ENCODE measurements at regions not wholly inside any gene's neighbourhood (a gene's known extent, or its start where the extent isn't known, plus 50 kb on each side); places are given as distances from the start of the nearest gene placed in this dataset.
A peak's percentile ranks its signal among the peaks of the same experiment; 100 is the strongest.

- intact Hi-C loops (cut with DNase I) = no loop called here
- no peak for DNase-seq
These were observed 205.7 kb upstream of the TET2 start for GRCh38 chr4:104940927-104941326.

GRCh38 chr4:104941661-104942062, 205.0 kb upstream of the TET2 start:
- intact Hi-C loops (cut with DNase I) = no loop called here

GRCh38 chr4:104942990-104943743, 203.5 kb upstream of the TET2 start:
- intact Hi-C loops (cut with DNase I) = no loop called here
- DNase-seq = no peak

More at GRCh38 chr4:104941661-104942062, 205.0 kb upstream of the TET2 start:
- no peak for DNase-seq

GRCh38 chr4:104944596-104944995, 202.1 kb upstream of the TET2 start:
- DNase-seq = no peak
- intact Hi-C loops (cut with DNase I) = no loop called here

GRCh38 chr4:104964410-104965175, 182.1 kb upstream of the TET2 start:
- intact Hi-C loops (cut with DNase I) = no loop called here
- DNase-seq = no peak

- DNase-seq = no peak
- intact Hi-C loops (cut with DNase I) = no loop called here
These were observed 180.2 kb upstream of the TET2 start for GRCh38 chr4:104966349-104967033.

GRCh38 chr4:104967034-104967401, 179.7 kb upstream of the TET2 start:
- intact Hi-C loops (cut with DNase I) = no loop called here
- DNase-seq = no peak

GRCh38 chr4:104969394-104970082, 177.1 kb upstream of the TET2 start:
- no peak for DNase-seq
- intact Hi-C loops (cut with DNase I) = no loop called here

GRCh38 chr4:104971462-104971861, 175.2 kb upstream of the TET2 start:
- DNase-seq = no peak
- intact Hi-C loops (cut with DNase I) = no loop called here

GRCh38 chr4:104973708-104974107, 173.0 kb upstream of the TET2 start:
- intact Hi-C loops (cut with DNase I) = no loop called here
- DNase-seq = no peak

GRCh38 chr4:104975617-104976016, 171.1 kb upstream of the TET2 start:
- intact Hi-C loops (cut with DNase I) = no loop called here
- DNase-seq = peak in 2 of 10 donors; percentile 35 to 69

- DNase-seq = no peak
- intact Hi-C loops (cut with DNase I) = no loop called here
These were observed 170.4 kb upstream of the TET2 start for GRCh38 chr4:104976262-104976661.

GRCh38 chr4:104979083-104979760, 167.5 kb upstream of the TET2 start:
- intact Hi-C loops (cut with DNase I) = no loop called here
- no peak for DNase-seq

GRCh38 chr4:104983615-104984179, 163.0 kb upstream of the TET2 start:
- intact Hi-C loops (cut with DNase I) = no loop called here
- DNase-seq = no peak

GRCh38 chr4:104986306-104986705, 160.4 kb upstream of the TET2 start:
- DNase-seq = no peak
- intact Hi-C loops (cut with DNase I) = no loop called here

GRCh38 chr4:104989371-104989770, 157.3 kb upstream of the TET2 start:
- intact Hi-C loops (cut with DNase I) = no loop called here
- DNase-seq = no peak

- intact Hi-C loops (cut with DNase I) = no loop called here
- peak in 1 of 10 donors; percentile 70 for DNase-seq
These were observed 144.4 kb upstream of the TET2 start for GRCh38 chr4:105002278-105002677.

- no peak for DNase-seq
- intact Hi-C loops (cut with DNase I) = no loop called here
These were observed 132.4 kb upstream of the TET2 start for GRCh38 chr4:105014234-105014633.

- intact Hi-C loops (cut with DNase I) = no loop called here
These were observed 132.0 kb upstream of the TET2 start for GRCh38 chr4:105014635-105015034.

GRCh38 chr4:105015750-105016149, 130.9 kb upstream of the TET2 start:
- DNase-seq = no peak
- intact Hi-C loops (cut with DNase I) = no loop called here

More at GRCh38 chr4:105014635-105015034, 132.0 kb upstream of the TET2 start:
- no peak for DNase-seq
